AG20443 (cell line): ENCODE measurements at regions not wholly inside any gene's neighbourhood (a gene's known extent, or its start where the extent isn't known, plus 50 kb on each side); places are given as distances from the start of the nearest gene placed in this dataset.

Source experiments
- DNase-seq: peaks from one replicate; pipeline ENCODE4 v3.0.0; 2012; ENCODE audit warnings: low spot score, mixed read lengths

DNA sequence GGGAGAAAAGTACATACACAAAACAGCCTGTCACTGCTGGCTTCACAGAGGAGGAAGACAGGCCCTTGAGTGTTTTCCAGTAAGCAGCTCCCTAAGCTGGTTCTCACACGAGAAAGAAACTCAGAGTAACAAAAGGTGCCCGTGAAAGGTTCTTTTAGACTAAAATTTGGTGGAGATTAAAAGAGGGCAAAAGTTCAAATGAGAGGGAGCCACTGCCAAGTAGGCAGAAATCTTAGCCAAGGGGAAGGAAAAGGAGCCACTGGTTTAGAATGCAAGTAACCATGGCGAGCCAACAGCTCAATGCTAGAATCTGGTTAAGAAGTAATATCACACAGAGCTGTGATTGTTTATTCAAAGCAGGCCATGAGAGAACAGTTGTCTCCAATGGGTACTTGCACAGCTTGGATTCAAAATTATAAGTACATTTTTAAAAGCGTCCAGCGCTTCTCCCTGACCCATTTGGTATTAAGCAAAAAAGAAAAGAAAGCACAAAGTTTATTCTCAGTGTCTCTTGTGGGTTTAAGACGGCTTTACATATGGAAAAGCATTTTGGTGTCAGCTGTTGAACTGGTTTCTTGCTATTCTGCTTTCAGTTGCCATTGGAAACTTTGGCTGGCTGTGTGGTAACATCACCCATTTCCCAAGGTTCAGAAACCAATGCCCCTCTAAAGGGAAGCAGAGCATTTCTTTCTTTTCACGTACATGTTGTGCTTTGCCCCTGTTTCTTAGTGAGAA lies 648.5 kb downstream of the RNF144B start:
- DNase-seq: no peak

DNA sequence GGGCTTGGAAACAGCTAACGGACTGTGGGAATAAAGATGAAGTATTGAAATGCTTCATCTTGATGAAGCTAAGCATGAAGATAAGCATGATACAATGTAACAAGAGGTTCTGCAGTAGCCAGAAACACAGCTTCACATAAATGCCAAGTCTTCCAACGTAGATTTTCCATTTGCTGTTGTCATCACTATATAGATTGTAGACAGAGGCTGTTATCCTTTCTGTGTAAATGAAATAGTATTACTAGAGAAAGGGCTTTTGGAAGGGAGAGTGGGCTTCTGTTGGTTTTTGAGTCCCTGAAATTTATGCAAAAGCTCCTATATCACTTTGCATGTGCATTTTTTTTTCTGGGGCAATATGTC lies 649.0 kb downstream of the RNF144B start:
- DNase-seq: no peak

DNA sequence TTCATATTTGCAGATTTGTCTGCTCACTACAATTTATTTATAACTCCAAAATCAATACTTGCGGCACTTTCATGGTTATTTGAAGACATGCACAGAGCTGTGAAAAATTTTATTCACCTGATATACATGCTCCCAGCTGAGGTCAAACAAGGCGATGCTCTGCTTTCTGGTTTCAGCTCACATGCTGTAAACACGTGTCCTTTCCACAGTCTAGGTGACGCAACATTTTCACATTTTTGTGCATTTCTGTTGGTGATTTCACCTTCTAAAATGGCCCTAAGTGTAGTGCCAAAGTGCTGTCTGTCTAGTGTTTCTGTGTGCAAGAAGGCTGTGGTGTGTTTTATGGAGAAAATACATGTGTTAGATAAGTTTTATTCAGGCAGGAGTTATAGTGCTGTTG lies 650.5 kb downstream of the RNF144B start:
- DNase-seq: no peak

DNA sequence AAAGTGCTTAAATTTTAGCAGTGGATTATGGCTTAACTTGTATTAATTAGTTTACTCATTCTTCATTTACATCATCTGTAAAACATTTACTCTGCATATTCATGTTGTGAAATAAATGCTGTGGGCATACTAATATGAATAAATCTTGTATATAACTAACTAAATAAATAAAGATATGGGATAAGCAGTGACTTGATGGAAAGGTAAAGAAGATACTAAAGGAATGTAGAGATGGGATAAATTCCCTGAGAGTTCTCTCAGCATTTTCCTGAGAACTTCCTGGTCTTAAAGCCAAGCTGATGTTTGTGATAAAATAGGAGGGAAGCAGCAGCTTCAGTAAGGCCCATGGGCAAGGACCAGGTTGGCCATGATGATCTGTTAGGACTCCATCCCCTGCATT lies 652.1 kb downstream of the RNF144B start:
- DNase-seq: no peak

DNA sequence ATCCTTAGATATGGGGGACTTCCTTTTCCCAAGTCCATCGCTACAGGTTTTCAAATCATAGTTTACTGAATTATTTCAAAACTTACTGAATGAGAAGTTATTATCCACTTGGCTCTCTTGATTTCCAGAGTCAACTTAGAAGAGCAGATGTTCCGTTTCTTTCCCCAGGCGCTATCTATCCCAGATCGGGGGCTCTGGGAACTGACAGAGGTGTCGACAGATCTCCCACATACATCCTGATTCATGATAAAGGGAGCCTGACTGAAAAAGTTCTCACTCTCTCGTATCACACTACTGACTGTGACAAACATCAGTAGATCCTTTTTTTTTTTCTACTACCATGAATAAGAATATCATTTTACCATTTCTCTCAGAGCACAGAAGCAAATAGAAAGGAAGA lies 654.8 kb downstream of the RNF144B start:
- DNase-seq: no peak

DNA sequence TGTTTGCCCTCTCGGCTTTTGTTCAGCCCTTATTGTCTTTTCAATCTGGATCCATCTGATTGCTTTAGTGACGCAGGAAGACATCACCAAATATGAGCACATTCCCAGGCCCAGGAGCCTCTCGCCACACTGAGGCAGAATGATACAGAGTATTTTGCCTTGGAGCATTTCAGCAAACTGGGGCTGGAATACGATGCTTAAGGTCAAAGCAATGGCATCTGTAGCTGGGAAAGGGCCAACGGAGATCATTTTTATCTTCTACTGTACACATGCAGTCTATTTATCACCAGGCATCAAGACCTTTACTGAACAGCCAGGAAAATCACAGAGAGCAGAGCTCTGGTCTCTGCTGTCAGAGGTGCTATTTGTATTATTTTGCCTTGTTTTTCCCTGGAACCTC lies 655.3 kb downstream of the RNF144B start:
- no peak for DNase-seq

DNA sequence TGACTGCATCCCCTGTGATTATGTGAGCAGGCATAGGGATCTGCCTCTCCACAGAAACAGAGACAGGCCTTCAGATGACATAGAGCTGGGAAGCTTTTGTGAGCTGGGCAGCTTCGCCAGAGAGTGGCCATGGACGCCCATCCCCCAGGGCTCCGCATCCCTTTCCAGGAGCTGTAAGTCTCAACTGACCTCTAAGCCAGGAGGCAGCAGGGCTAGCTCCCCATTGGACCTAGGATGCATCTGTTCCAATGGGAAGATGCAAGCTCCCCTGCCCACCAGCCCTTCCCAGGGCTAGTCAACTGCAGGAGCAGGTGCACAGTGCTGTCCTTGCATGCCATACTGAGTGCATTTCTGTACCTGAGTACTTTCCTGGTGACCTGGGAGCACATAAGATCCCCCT lies 663.6 kb downstream of the RNF144B start:
- DNase-seq: no peak

DNA sequence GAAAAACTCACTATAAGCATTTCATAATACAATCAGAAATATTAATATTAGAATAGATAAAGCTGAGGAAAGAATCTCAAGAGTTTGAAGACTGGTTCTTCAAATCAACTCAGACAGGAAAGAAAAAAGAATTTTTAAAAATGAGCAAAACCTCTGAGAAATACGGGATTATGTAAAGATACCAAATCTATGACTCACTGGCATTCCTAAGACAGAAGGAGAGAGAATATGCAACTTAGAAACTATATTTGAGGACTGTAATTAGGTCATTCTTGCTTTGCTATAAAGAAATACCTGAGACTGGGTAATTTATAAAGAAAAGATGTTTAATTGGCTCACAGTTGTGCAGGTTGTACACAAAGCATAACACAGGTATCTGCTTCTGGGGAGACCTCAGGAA lies 665.1 kb downstream of the RNF144B start:
- DNase-seq: no peak

DNA sequence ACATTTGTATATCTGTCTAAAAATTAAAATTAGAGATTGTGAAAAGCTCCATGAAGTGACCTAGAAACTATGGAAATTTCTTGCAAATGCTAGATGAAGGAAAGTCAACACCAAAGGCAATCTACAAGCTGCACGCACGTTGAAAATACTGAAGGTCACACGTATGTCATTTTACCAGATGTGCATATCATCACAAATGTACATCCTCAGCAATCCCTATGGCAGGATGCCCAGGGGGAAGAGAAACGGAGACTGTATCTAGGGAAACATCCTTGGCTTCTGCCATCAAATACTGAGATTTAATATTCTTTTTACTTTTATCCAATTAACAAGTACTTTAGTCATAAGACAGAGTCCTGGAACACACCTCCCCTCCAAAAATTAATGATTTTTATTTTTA lies 672.0 kb downstream of the RNF144B start:
- DNase-seq: no peak

DNA sequence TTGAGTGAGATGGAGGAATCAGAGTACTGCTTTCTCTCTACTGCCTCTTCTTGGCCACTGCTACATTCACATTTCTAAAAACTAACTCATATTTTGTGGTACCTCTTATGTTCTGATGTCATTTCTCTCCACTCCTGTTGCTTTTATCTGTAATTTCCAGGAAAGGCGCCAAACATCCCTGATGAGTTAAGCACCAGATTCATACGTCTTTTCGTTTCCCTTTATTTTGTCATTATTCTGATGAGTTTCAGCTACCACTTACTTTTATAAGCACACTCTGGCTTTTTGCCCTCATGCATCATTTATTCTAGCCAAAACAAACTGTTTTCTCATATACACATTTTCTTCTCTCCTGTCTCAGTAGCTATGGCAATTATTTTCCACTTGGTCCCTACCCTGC lies 680.0 kb downstream of the RNF144B start:
- no peak for DNase-seq

DNA sequence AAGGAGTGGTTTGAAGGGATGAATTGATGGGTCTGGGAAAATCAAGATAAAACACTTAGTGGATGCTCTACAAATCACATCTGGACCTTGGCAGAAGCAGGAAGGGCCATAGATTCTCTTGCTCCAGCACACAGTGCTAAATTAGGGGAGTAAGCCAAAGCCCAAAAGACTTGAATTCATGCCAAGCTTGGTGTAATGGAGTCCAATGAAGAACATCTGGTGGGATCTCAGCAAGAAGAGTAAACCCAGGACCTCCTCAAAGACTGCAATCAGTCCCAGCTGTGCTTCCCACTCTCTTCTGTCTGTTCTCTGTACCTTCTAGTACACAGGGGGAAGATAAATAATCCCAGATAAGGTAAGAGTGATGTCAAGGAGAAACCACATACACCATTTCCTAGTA lies 683.4 kb downstream of the RNF144B start:
- no peak for DNase-seq

DNA sequence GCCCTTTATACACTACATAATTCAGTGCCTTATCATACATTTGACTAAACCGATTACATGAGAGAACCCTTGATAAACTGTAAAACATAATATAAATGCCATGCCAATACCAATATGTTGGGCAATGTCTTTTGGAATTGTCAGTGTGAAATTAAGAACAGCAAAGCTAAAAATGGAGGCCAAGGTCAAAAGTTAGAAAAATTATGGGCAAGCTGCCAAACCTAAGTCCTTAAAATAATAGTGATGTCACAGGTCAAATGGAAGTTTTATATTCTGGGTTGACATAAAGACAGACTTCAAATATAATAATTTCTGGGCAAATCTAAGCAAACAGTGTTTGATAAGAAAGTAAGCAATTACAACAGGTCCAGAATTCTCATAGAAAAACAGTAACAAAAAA lies 696.7 kb downstream of the RNF144B start:
- DNase-seq: no peak

DNA sequence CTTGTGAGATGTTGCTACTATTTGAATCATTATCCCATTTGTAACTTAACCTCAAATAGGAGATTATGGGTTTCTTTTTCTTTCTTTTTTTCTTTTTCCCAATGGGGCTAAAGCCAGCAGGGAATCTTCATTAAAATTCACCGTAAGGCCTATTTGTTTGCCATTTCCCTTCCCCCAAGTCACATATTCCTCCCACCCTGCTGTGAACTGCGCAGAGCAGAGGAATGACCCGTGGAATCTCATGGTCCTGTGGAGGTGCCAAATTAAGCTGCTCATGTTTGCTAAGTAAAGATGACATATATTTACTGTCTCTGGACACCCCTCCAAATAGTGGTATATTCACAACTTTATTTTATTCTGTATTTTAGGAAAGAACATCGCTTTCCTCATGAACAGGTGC lies 699.3 kb downstream of the RNF144B start:
- no peak for DNase-seq

DNA sequence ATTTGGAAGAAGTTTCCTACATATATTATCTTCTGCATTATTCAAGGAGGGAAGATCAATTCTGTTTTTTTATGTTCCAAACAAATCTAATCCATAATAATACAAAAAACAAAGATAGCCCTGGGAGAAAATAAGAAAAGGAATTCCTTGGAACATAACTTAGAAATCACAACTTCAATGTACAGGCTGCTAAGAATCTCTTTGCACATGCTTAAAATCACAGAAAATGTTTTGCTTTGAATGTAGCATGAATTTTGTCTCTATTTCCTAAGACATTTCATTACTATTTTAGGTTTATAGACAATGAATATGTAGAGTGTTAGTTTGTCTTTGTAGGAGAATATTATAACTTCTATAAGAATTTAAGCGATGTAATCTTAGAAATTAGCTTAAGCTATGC lies 700.1 kb downstream of the RNF144B start:
- no peak for DNase-seq

DNA sequence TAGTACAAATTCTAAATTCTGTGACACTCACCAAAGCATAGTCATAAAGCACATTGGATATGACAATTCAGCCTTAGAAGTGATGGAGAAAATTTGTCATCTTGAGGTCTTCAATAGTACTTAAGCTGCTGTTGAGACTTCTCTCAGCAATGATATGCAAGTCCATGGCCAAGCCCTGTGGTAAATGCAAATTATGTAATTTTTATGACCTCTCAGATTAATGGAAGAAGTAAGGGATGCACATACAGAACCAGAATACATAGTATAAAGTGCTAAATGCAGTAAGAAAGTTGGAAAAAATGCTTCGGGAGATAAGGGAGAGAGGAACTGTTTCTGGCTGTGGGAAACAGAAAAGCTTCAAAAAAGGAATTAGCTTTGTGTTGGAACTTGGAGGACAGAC lies 700.7 kb downstream of the RNF144B start:
- DNase-seq: no peak

DNA sequence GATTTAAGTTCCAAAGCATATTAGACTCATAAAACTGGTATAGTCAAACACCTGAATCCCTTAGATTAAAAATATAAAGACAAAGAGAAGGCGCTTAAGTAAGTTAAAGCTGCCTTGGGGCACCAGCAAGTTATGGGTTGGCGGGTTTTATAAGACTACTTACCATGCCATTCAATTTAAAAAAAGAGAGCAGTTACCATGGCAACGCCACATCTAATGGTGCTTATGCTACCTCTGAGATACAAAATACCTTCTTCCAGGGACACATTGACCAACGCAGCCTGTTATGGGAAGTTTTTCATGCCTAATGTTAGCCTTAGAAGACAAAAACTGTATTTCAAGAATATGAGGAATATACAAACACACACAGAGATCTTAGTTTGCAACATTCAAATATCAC lies 713.6 kb downstream of the RNF144B start:
- DNase-seq: no peak

DNA sequence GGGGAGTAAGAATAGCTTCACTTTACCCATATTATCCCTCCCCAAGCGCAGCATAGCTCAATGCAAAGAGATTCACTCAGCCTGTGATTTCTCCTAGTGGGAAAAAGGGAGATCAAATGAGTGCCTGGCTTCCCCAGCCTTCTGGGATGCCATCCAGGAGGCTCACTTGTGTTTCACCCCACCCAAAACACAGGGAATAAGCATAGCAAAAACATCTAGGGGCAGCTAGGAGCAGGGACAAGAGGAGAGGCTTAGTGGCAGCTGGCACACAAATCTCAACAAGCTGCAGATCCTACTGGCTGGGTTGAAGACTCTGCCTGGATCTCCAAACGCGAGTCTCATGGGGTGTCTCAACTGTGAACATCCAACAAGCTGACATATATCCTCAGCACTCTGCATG lies 715.8 kb downstream of the RNF144B start:
- peak; percentile 7 for DNase-seq

DNA sequence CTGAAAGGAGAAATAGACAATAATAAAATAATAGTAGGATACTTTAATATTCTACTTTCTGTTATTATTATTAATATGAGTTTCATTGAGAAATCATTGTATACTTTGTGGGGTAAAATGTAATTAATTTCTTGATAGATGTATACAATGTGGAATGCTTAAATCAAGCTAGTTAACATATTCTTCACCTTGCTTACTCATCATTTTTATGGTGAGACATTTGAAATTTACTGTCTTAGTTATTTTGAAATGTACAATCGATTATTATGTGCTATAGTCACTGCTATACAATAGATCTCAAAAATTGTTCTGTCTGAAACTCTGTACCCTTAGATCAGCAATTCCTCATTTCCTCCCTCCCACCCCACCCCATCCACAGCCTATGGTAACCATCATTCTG lies 720.3 kb downstream of the RNF144B start:
- DNase-seq: no peak

DNA sequence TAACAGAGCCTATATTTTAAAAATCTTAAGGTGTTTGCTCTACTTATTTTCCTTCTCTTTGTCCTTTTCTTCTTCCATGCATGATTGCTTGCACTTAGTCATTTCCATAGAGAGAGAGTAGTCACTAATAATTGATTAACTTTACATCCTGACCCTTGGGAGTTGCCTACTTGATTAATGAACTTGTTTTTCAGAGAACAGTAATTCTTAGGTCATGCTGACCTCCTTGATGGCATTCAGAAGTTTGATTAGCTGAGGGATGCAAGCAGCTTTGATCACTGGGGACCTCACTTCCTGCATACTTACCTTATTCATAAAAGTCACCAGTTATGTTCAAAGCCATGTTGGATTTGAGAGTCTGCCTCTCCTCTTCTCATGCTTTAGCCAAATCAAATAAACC lies 715.6 kb upstream of the ID4 start:
- no peak for DNase-seq

DNA sequence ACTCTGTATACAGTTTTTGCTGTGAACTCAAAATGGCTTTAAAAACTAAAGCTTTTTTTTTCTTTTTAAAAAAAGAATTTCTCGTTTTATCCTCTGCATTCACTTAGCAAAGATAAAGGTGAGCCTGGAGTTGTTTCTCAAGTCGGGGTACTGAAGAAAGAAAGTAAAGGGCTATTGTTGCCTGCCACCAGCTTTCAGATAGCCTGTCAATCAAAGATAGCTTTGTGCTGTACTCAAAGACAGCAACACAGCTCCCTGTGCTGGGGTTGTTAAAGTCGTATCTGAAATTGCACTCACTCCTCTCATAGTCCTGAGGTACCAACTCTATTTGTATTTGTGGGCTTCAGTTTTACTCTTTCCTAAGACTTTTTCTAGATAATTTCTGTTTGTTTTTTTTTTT lies 710.1 kb upstream of the ID4 start:
- DNase-seq: no peak

DNA sequence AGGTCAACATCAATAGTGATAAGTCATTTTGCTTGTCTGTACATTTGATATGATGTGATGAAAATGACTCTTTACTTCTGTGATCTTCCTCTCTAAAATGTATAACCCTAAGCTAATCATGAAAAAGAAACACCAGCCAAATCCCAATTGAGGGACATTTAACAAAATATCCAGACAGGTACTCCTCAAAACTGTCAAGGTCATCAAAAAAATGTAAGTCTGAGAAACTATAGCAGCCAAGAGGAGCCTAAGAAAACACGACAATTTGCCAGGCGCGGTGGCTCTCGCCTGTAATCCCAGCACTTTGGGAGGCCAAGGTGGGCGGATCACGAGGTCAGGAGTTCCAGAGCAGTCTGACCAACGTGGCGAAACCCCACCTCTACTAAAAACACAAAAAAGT lies 708.5 kb upstream of the ID4 start:
- no peak for DNase-seq

DNA sequence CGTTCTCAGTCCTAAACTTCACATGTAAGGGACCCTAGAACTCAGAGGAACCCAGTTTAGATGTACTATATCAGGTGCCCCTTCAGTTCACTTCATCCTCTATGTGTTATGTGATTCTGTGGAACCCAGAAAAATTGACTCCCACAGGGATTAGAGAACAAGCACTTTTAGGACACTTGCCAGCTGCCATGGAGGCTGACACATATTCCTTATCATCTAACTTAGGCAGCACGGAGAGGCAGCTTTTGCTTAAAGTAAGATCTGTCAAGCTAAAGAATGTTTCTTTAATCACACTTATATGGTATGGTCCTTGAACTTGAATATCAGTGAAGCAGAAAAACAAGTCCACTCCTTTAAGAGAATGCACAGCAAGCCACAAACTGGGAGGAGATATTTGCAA lies 701.5 kb upstream of the ID4 start:
- no peak for DNase-seq

DNA sequence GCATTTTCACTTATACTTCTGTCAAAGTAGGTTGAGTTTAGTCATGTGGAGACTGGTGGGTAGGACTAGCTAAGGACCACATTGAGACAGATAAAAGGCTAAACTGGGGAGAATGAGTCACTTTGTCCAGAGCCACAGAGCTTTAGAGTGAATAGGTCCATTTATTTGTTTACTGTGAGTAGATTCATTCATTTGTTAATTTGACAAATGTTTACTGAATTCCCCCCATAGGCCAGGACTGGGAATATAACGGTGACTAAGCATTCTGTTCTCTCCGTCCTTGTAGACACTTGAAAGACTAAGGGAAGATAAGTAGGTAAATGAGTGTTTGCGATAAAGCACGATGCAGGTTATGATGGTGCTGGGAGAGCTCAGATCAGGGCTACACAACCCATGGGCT lies 699.7 kb upstream of the ID4 start:
- DNase-seq: no peak

DNA sequence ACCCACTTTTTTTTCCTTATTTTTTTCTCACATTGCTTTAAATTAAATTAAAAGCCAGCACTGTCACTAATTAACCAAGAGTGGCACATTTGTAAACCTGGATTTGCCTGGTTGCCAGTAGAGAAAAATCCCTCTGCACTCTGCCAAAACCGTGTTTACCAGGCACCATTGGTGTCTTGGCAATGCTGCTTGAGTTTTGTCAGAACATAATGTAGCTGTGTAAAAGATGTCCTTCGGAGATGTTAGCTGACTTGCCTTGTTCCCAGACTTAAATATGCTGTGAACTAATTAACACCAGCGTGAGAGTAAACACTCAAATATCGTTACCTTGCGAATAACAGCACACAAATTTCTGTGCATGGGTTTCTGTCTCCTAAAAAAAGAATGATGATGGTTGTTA lies 694.9 kb upstream of the ID4 start:
- no peak for DNase-seq

DNA sequence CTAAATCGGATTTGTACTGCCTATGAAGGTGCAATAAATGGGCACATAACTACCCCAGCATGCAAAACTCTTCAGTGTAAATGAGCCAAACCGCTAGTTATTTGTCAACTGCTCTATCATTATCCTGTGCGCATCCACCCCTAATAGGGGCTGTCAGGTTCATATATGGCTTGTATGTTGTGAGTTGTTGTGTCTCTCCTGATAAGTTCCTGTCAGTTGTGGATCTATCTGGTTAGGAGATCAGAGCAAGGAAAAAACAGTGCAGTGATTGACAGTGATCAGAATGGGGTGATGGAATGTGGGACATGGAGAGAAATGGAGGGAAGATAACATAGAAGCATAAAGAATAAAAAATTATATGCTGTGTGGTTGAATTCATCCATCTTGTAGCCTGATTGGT lies 686.9 kb upstream of the ID4 start:
- DNase-seq: no peak
